H1 (cell line): ENCODE measurements at regions not wholly inside any gene's neighbourhood (a gene's known extent, or its start where the extent isn't known, plus 50 kb on each side); places are given as distances from the start of the nearest gene placed in this dataset.

Experiments
- BCL11A ChIP-seq, 2 experiments: IDR thresholded peaks; one replicate each; pipeline ENCODE4 v1.6.1; 2011; ENCODE audit warnings: low read depth in 2 of 2, low read length in 2 of 2, mild to moderate bottlenecking in 2 of 2
- EZH2 ChIP-seq: fragments of 200-600 bp; sonication (generic); IDR thresholded peaks from 2 replicates; pipeline ENCODE4 v1.7.1; 2012; ENCODE audit warnings: low read depth, mild to moderate bottlenecking, moderate library complexity, low read length, inconsistent platforms; ENCODE audit not compliant: severe bottlenecking
- POLR2A ChIP-seq, 2 experiments: IDR thresholded peaks; 1 replicate in 1 of 2; 2 replicates in 1 of 2; pipeline ENCODE4 v1.6.1; 2011; ENCODE audit warnings: low read depth in 2 of 2, low read length in 2 of 2, mild to moderate bottlenecking in 2 of 2; ENCODE audit errors: control extremely low read depth in 1 of 2
- TBP ChIP-seq: IDR thresholded peaks from 2 replicates; pipeline ENCODE4 v1.6.1; 2011; ENCODE audit warnings: low read depth, low read length, improper control_type of control experiment
- YY1 ChIP-seq: IDR thresholded peaks from 2 replicates; pipeline ENCODE4 v1.6.1; 2011; ENCODE audit warnings: low read depth, mild to moderate bottlenecking, low read length
- ZNF274 ChIP-seq: IDR thresholded peaks from 2 replicates; pipeline ENCODE4 v1.7.0; 2012; ENCODE audit warnings: low read length, borderline replicate concordance; ENCODE audit errors: extremely low read depth
- TF ChIP-seq, protein P1 (sequence below), 3 experiments: IDR thresholded peaks; 1 replicate in 2 of 3; 2 replicates in 1 of 3; pipeline versions ENCODE4 v1.5.1 to v1.6.1; 2011; ENCODE audit warnings: low read length in 3 of 3, mild to moderate bottlenecking in 3 of 3, inconsistent platforms in 2 of 3, low read depth in 1 of 3, moderate library complexity in 1 of 3; ENCODE audit not compliant: insufficient read depth in 1 of 3; ENCODE audit errors: control extremely low read depth in 1 of 3

DNA sequence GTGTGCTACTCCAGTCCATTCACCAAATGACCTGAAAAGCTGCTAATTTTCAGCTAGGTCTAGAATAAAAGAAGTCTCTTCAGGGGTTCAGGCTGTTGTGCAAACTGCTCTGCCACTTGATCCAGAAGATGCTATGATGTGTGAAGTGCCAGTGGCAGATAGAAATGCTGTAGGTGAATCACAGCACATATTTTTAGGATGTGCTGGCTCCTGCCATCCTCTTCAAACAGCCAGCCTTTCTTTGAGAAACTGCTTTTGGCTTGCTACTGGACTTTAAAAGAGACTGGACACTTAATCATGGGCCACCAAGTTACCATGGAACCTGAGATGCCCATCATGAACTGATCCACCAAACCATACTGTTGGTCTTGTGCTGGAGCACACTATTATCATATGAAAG is 322.1 kb downstream of the EN1 start:
- TF ChIP-seq POLR2A (IDR thresholded peaks at IDR 0.05; ENCODE audit: control extremely low read depth in 1 of 2, low read depth in 2 of 2, low read length in 2 of 2) (no peak), YY1 (no peak), BCL11A (IDR thresholded peaks at IDR 0.05; ENCODE audit: low read depth in 2 of 2, low read length in 2 of 2) (no peak), ZNF274 (no peak), TBP (no peak), EZH2 (no peak)
- TF ChIP-seq, protein P1, sequence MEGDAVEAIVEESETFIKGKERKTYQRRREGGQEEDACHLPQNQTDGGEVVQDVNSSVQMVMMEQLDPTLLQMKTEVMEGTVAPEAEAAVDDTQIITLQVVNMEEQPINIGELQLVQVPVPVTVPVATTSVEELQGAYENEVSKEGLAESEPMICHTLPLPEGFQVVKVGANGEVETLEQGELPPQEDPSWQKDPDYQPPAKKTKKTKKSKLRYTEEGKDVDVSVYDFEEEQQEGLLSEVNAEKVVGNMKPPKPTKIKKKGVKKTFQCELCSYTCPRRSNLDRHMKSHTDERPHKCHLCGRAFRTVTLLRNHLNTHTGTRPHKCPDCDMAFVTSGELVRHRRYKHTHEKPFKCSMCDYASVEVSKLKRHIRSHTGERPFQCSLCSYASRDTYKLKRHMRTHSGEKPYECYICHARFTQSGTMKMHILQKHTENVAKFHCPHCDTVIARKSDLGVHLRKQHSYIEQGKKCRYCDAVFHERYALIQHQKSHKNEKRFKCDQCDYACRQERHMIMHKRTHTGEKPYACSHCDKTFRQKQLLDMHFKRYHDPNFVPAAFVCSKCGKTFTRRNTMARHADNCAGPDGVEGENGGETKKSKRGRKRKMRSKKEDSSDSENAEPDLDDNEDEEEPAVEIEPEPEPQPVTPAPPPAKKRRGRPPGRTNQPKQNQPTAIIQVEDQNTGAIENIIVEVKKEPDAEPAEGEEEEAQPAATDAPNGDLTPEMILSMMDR (IDR thresholded peaks at IDR 0.05; ENCODE audit: control extremely low read depth in 1 of 3, insufficient read depth in 1 of 3, low read depth in 1 of 3, low read length in 3 of 3) = no peak
